ENCODE measurements at regions not wholly inside any gene's neighbourhood (a gene's known extent, or its start where the extent isn't known, plus 50 kb on each side); places are given as distances from the start of the nearest gene placed in this dataset.

DNA sequence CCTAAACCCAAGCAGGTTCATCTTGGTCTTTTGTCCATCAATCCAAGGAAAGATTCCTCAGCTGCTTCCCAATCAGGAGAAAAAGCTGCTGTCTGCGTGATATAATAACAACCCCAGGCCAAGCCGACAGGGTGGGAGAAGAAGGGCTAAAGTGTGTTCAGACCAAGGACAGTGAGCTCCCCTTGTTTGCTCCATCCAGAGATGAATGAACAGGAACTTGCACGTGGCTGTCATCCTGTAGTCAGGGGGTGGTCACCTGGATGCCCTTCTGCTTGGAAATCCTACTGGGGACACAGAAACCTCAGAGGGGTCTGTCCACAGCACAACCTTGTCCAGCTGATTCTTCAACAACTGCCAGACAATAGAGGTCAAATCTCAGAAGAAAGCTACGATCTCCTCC is 414.5 kb downstream of the SOX9 start:
- TF ChIP-seq TCF4 (CRISPR knock-in tag; IDR thresholded peaks at IDR 0.05; ENCODE audit: borderline replicate concordance) = no peak
- no peak for TF ChIP-seq ZFP3 (CRISPR knock-in tag; IDR thresholded peaks at IDR 0.05)
- no peak for TF ChIP-seq RARB (CRISPR knock-in tag; IDR thresholded peaks at IDR 0.05)
- TF ChIP-seq, protein P1, sequence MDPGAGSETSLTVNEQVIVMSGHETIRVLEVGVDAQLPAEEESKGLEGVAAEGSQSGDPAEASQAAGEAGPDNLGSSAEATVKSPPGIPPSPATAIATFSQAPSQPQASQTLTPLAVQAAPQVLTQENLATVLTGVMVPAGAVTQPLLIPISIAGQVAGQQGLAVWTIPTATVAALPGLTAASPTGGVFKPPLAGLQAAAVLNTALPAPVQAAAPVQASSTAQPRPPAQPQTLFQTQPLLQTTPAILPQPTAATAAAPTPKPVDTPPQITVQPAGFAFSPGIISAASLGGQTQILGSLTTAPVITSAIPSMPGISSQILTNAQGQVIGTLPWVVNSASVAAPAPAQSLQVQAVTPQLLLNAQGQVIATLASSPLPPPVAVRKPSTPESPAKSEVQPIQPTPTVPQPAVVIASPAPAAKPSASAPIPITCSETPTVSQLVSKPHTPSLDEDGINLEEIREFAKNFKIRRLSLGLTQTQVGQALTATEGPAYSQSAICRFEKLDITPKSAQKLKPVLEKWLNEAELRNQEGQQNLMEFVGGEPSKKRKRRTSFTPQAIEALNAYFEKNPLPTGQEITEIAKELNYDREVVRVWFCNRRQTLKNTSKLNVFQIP (CRISPR knock-in tag; IDR thresholded peaks at IDR 0.05; ENCODE audit: borderline replicate concordance, low read depth) = no peak
- no peak for TF ChIP-seq SNAI2 (CRISPR knock-in tag; IDR thresholded peaks at IDR 0.05)
- TF ChIP-seq GLIS3 (CRISPR knock-in tag; IDR thresholded peaks at IDR 0.05) = no peak
- TF ChIP-seq PPARA (CRISPR knock-in tag; IDR thresholded peaks at IDR 0.05; ENCODE audit: borderline replicate concordance) = no peak
- TF ChIP-seq, protein P2, sequence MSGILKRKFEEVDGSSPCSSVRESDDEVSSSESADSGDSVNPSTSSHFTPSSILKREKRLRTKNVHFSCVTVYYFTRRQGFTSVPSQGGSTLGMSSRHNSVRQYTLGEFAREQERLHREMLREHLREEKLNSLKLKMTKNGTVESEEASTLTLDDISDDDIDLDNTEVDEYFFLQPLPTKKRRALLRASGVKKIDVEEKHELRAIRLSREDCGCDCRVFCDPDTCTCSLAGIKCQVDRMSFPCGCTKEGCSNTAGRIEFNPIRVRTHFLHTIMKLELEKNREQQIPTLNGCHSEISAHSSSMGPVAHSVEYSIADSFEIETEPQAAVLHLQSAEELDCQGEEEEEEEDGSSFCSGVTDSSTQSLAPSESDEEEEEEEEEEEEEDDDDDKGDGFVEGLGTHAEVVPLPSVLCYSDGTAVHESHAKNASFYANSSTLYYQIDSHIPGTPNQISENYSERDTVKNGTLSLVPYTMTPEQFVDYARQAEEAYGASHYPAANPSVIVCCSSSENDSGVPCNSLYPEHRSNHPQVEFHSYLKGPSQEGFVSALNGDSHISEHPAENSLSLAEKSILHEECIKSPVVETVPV (CRISPR knock-in tag; IDR thresholded peaks at IDR 0.05) = no peak
- TF ChIP-seq ESRRG (CRISPR knock-in tag; IDR thresholded peaks at IDR 0.05) = no peak
